H1 (cell line): ENCODE measurements at regions not wholly inside any gene's neighbourhood (a gene's known extent, or its start where the extent isn't known, plus 50 kb on each side); places are given as distances from the start of the nearest gene placed in this dataset.

ENCODE experiments used
- CTCF ChIA-PET: fragments of 300-600 bp; sonication (Branson Sonifier 250); formaldehyde crosslinking; loops from one replicate; lab custom pipeline; 2021; ENCODE audit not compliant: partially characterized antibody; lab: Charles Lee
- POLR2A ChIA-PET: fragments of 300-600 bp; sonication (Branson Sonifier 250); formaldehyde crosslinking; loops from one replicate; lab custom pipeline; 2021; ENCODE audit warnings: inconsistent platforms; ENCODE audit not compliant: partially characterized antibody; lab: Charles Lee
- DNase-seq, 2 experiments: peaks; one replicate each; pipeline versions ENCODE4 v3.0.0 to v3.0.0-alpha.2; 2010 to 2022; ENCODE audit warnings: low spot score in 2 of 2, low read depth in 1 of 2, mixed read lengths in 1 of 2
- FAIRE-seq: peaks from 2 replicates; lab custom pipeline; 2011; peaks lifted over from hg19 to GRCh38; lab: Jason Lieb, UNC
- H2AFZ ChIP-seq: 2 replicates; pipeline ENCODE4 v1.8.1; 2012; ENCODE audit warnings: low read length, inconsistent platforms
- H2AK5ac ChIP-seq: 2 replicates; pipeline ENCODE4 v1.6.1; 2013; ENCODE audit warnings: low read depth, low read length
- H2BK120ac ChIP-seq: replicated peaks from 2 replicates; pipeline ENCODE3; 2013; ENCODE audit warnings: low read depth, low read length, inconsistent platforms
- H2BK12ac ChIP-seq: 2 replicates; pipeline ENCODE4 v1.6.1; 2013; ENCODE audit warnings: low read depth, low read length
- H2BK15ac ChIP-seq: 2 replicates; pipeline ENCODE4 v1.6.1; 2013; ENCODE audit warnings: low read length
- H2BK20ac ChIP-seq: 2 replicates; pipeline ENCODE4 v1.6.1; 2013; ENCODE audit warnings: low read length
- H2BK5ac ChIP-seq: 2 replicates; pipeline ENCODE4 v1.6.1; 2013; ENCODE audit warnings: low read depth, low read length
- H3K14ac ChIP-seq: 2 replicates; pipeline ENCODE4 v1.6.1; 2013; ENCODE audit warnings: inconsistent platforms; ENCODE audit not compliant: insufficient read length
- H3K18ac ChIP-seq: 2 replicates; pipeline ENCODE4 v1.6.1; 2013; ENCODE audit warnings: low read length; ENCODE audit errors: extremely low read depth
- H3K23ac ChIP-seq: 2 replicates; pipeline ENCODE4 v1.6.1; 2013; ENCODE audit warnings: inconsistent platforms; ENCODE audit not compliant: insufficient read length
- H3K23me2 ChIP-seq: 2 replicates; pipeline ENCODE4 v1.6.1; 2013; ENCODE audit warnings: low read depth, low read length
- H3K27ac ChIP-seq: 2 replicates; pipeline ENCODE4 v1.6.1; 2011; ENCODE audit warnings: low read depth, low read length, inconsistent platforms
- H3K27me3 ChIP-seq, 4 experiments: replicated peaks in 1 of 4; 1 replicate in 1 of 4; 2 replicates in 3 of 4; pipeline versions ENCODE4 v1.6.1 to v1.8.1; 2011 to 2013; ENCODE audit warnings: low read length in 3 of 4, mild to moderate bottlenecking in 3 of 4, inconsistent platforms in 2 of 4, mixed read lengths in 2 of 4, moderate library complexity in 1 of 4; ENCODE audit not compliant: control insufficient read depth in 3 of 4, insufficient read depth in 3 of 4; ENCODE audit errors: extremely low read depth in 1 of 4
- H3K36me3 ChIP-seq, 4 experiments: 2 replicates each; pipeline versions ENCODE4 v1.6.1 to v1.8.1; 2011 to 2013; ENCODE audit warnings: mild to moderate bottlenecking in 4 of 4, low read length in 3 of 4, moderate library complexity in 2 of 4, control low read depth in 1 of 4, inconsistent platforms in 1 of 4; ENCODE audit not compliant: insufficient read depth in 4 of 4, control insufficient read depth in 2 of 4
- H3K4ac ChIP-seq: replicated peaks from 2 replicates; pipeline ENCODE3; 2013; ENCODE audit warnings: low read length, low read depth, mixed read lengths, inconsistent platforms; ENCODE audit not compliant: insufficient read length
- H3K4me1 ChIP-seq, 4 experiments: replicated peaks in 1 of 4; 1 replicate in 1 of 4; 2 replicates in 3 of 4; pipeline versions ENCODE4 v1.6.1 to v1.8.1; 2011 to 2013; ENCODE audit warnings: low read length in 3 of 4, inconsistent platforms in 2 of 4, mixed read lengths in 1 of 4; ENCODE audit not compliant: insufficient read depth in 4 of 4, control insufficient read depth in 3 of 4
- H3K4me2 ChIP-seq, 2 experiments: 2 replicates each; pipeline versions ENCODE4 v1.6.1 to v1.8.1; 2011 to 2013; ENCODE audit warnings: low read depth in 2 of 2, low read length in 2 of 2, control low read depth in 1 of 2, inconsistent platforms in 1 of 2, mild to moderate bottlenecking in 1 of 2; ENCODE audit not compliant: insufficient read depth in 1 of 2
- H3K4me3 ChIP-seq, 4 experiments: fragments of 200-600, 300-600 bp in 1 of 4; sonication (generic), shearing (Covaris generic), sonication (Bioruptor Twin) in 1 of 4; 2 replicates each; pipeline versions ENCODE4 v1.5.1 to v1.8.1; 2011 to 2016; ENCODE audit warnings: low read length in 4 of 4, low read depth in 3 of 4, control low read depth in 2 of 4, inconsistent platforms in 2 of 4, mild to moderate bottlenecking in 2 of 4, mixed read lengths in 1 of 4, moderate library complexity in 1 of 4; ENCODE audit not compliant: insufficient read depth in 2 of 4; ENCODE audit errors: extremely low read depth in 1 of 4
- H3K56ac ChIP-seq: replicated peaks from 2 replicates; pipeline ENCODE3; 2013; ENCODE audit warnings: low read depth, mild to moderate bottlenecking, mixed read lengths, low read length, inconsistent platforms; ENCODE audit not compliant: insufficient read length
- H3K79me1 ChIP-seq: 2 replicates; pipeline ENCODE4 v1.6.1; 2013; ENCODE audit warnings: low read depth, low read length, control low read depth
- H3K79me2 ChIP-seq, 2 experiments: 2 replicates each; pipeline versions ENCODE4 v1.6.1 to v1.8.1; 2012 to 2013; ENCODE audit warnings: low read length in 2 of 2, mild to moderate bottlenecking in 2 of 2, inconsistent platforms in 1 of 2; ENCODE audit not compliant: insufficient read depth in 2 of 2, control insufficient read depth in 1 of 2
- H3K9ac ChIP-seq, 4 experiments: replicated peaks in 1 of 4; 1 replicate in 1 of 4; 2 replicates in 3 of 4; pipeline versions ENCODE4 v1.6.1 to v1.8.1; 2011 to 2013; ENCODE audit warnings: low read depth in 3 of 4, low read length in 3 of 4, control low read depth in 2 of 4, mild to moderate bottlenecking in 2 of 4, moderate library complexity in 2 of 4, inconsistent platforms in 1 of 4; ENCODE audit errors: extremely low read depth in 1 of 4
- H3K9me3 ChIP-seq, 2 experiments: 2 replicates each; pipeline versions ENCODE4 v1.6.1 to v1.8.1; 2012 to 2013; ENCODE audit warnings: mild to moderate bottlenecking in 2 of 2, moderate library complexity in 2 of 2, control low read depth in 1 of 2, inconsistent platforms in 1 of 2, low read depth in 1 of 2, low read length in 1 of 2, mixed read lengths in 1 of 2; ENCODE audit not compliant: insufficient read depth in 2 of 2
- H4K20me1 ChIP-seq, 2 experiments: replicated peaks in 1 of 2; 2 replicates each; pipeline versions ENCODE3 to v1.8.1; 2011 to 2013; ENCODE audit warnings: inconsistent platforms in 2 of 2, low read length in 2 of 2, mild to moderate bottlenecking in 1 of 2; ENCODE audit not compliant: insufficient read depth in 2 of 2, control insufficient read depth in 1 of 2
- H4K5ac ChIP-seq: 2 replicates; pipeline ENCODE4 v1.6.1; 2013; ENCODE audit warnings: low read length, low read depth, mixed read lengths, inconsistent platforms; ENCODE audit not compliant: insufficient read length
- H4K8ac ChIP-seq: 2 replicates; pipeline ENCODE4 v1.8.0; 2013; ENCODE audit warnings: mild to moderate bottlenecking, moderate library complexity, low read length, inconsistent platforms; ENCODE audit not compliant: insufficient read depth; ENCODE audit errors: extremely low read depth
- H4K91ac ChIP-seq: replicated peaks from 2 replicates; pipeline ENCODE3; 2013; ENCODE audit warnings: low read length, mixed read lengths, inconsistent platforms; ENCODE audit not compliant: insufficient read length
- ASH2L ChIP-seq: fragments of 200-600, 300-600 bp; sonication (generic); IDR thresholded peaks from one replicate; pipeline ENCODE4 v1.7.1; 2017; ENCODE audit warnings: low read length
- CTCF ChIP-seq, 3 experiments: IDR thresholded peaks; 1 replicate in 2 of 3; 2 replicates in 1 of 3; pipeline versions ENCODE4 v1.5.1 to v1.6.1; 2011; ENCODE audit warnings: low read length in 3 of 3, mild to moderate bottlenecking in 3 of 3, inconsistent platforms in 2 of 3, low read depth in 1 of 3, moderate library complexity in 1 of 3; ENCODE audit not compliant: insufficient read depth in 1 of 3; ENCODE audit errors: control extremely low read depth in 1 of 3
- RAD21 ChIP-seq, 2 experiments: IDR thresholded peaks in 1 of 2; conservative IDR thresholded peaks in 1 of 2; 2 replicates each; pipeline ENCODE4 v1.6.1; 2011; ENCODE audit warnings: low read depth in 2 of 2, low read length in 2 of 2, improper control_type of control experiment in 1 of 2, inconsistent platforms in 1 of 2, mild to moderate bottlenecking in 1 of 2, moderate library complexity in 1 of 2
- SIX5 ChIP-seq: IDR thresholded peaks from 2 replicates; pipeline ENCODE4 v1.6.1; 2011; ENCODE audit warnings: mild to moderate bottlenecking, low read depth, low read length
- WGBS, 2 experiments: shearing (Covaris generic) in 1 of 2; methylation state at CpG; one replicate each; pipeline versions ENCODE4 v1.1.6 to v1.1.7; 2013 to 2015; ENCODE audit warnings: low lambda C conversion rate in 2 of 2, mixed read lengths in 2 of 2, inconsistent platforms in 1 of 2, low coverage in 1 of 2, missing lambda C conversion rate in 1 of 2; ENCODE audit not compliant: insufficient replicate concordance in 2 of 2, insufficient coverage in 1 of 2, insufficient read length in 1 of 2; ENCODE audit errors: extremely low coverage in 1 of 2, missing lambda C conversion rate in 1 of 2; 5-methylcytosine and 5-hydroxymethylcytosine counted together

- H3K9ac ChIP-seq: no peak overlapping the region
- 0 out of 4 replicates have a peak, but pooled peaks cover 0 to 2% of the 10 kb centered on the region in 2 experiments for H3K9me3 ChIP-seq
- no peak overlapping the region for H4K91ac ChIP-seq
- no peak overlapping the region for H2BK20ac ChIP-seq
- H3K18ac ChIP-seq: no peak overlapping the region
- H4K20me1 ChIP-seq: no peaks in the 10 kb centered on the region
- 0 out of 7 replicates have a peak, but pooled peaks cover 0 to 2% (median 0%) of the 10 kb centered on the region in 4 experiments for H3K4me1 ChIP-seq
- 92% methylated on average over 17 of the region's 20 CpGs; no CpG with 5 or more reads in 1 of the 2 experiments for WGBS, 2 experiments
- no peaks in the 10 kb centered on the region for H3K79me1 ChIP-seq
- no peak overlapping the region; the same call in 1 of the 2 replicates for H4K8ac ChIP-seq
- no peaks in the 10 kb centered on the region for H3K36me3 ChIP-seq
- 0 out of 2 replicates have a peak, but pooled peaks cover 2% of the 10 kb centered on the region for H3K23me2 ChIP-seq
- no peak overlapping the region for H3K27ac ChIP-seq
- no peak overlapping the region for H2BK5ac ChIP-seq
- H2AFZ ChIP-seq: 0 out of 2 replicates have a peak overlapping the region, but pooled peaks have one; percentile 26
- H3K56ac ChIP-seq: no peak overlapping the region
- no peak overlapping the region for H3K14ac ChIP-seq
- H2BK12ac ChIP-seq: no peak overlapping the region
- H4K5ac ChIP-seq: no peak overlapping the region
- TF ChIP-seq CTCF (IDR thresholded peaks at IDR 0.05; ENCODE audit: control extremely low read depth in 1 of 3, insufficient read depth in 1 of 3, low read depth in 1 of 3, low read length in 3 of 3) (peak in 1 of 3 experiments; percentile 23; a peak in 1 of 4 replicates), ASH2L (no peak), RAD21 (IDR thresholded peaks at IDR 0.05 in 1 of 2, conservative IDR thresholded peaks at IDR 0.05 in 1 of 2; ENCODE audit: low read depth in 2 of 2, low read length in 2 of 2) (peak in 1 of 2 experiments; percentile 33; a peak in 2 of 4 replicates), SIX5 (no peak)
- no peak overlapping the region for H2AK5ac ChIP-seq
- H3K4me3 ChIP-seq: no peak overlapping the region
- POLR2A ChIA-PET: no interaction called here
- no peaks in the 10 kb centered on the region; a peak in 1 of 7 replicates for H3K27me3 ChIP-seq
- H2BK15ac ChIP-seq: no peak overlapping the region
- no peak overlapping the region for H3K23ac ChIP-seq
- no peak overlapping the region for H2BK120ac ChIP-seq
- CTCF ChIA-PET: interaction anchor here (0.7 to 1.3 kb wide), 4 partner anchors 10 to 284 kb away, joined by 3 read pairs; no protein-coding TSS in a partner anchor
- H3K4me2 ChIP-seq: no peak overlapping the region
- DNase-seq: no peak
- H3K79me2 ChIP-seq: no peaks in the 10 kb centered on the region
- no peak overlapping the region for H3K4ac ChIP-seq
- FAIRE-seq: no peak
These were observed 339.1 kb downstream of the PAPSS1 start for GRCh38 chr4:107380836-107381438.
